GM10248 (cell line): ENCODE measurements at regions not wholly inside any gene's neighbourhood (a gene's known extent, or its start where the extent isn't known, plus 50 kb on each side); places are given as distances from the start of the nearest gene placed in this dataset.

ENCODE experiments used
- CTCF ChIA-PET: fragments of 300-600 bp; sonication (Branson Sonifier 250); formaldehyde crosslinking; extraction: SDS; loops from one replicate; lab custom pipeline; 2021; ENCODE audit warnings: antibody characterized with exemption; lab: Yijun Ruan, JAX
- POLR2A ChIA-PET: fragments of 350-650 bp; sonication (Branson Sonifier 250); formaldehyde crosslinking; extraction: SDS; loops from one replicate; lab custom pipeline; 2020; ENCODE audit warnings: antibody characterized with exemption; lab: Yijun Ruan, JAX
- DNase-seq: peaks from one replicate; pipeline ENCODE4 v3.0.0; 2012; ENCODE audit errors: extremely low spot score
- CTCF ChIP-seq: IDR thresholded peaks from 2 replicates; pipeline ENCODE4 v1.5.1; 2012; ENCODE audit warnings: mild to moderate bottlenecking, low read depth; ENCODE audit errors: extremely low read depth, missing control alignments, control extremely low read depth

- no peak for TF ChIP-seq CTCF
- POLR2A ChIA-PET = no interaction called here
- CTCF ChIA-PET = interaction anchor here (1.7 kb wide), 1 partner anchor 47 kb away, joined by 4 read pairs; no protein-coding TSS in a partner anchor
- DNase-seq = no peak
Observed at GRCh38 chr10:130401860-130402765, 265.9 kb downstream of the GLRX3 start.

- ChIA-PET POLR2A (no interaction called here), CTCF (interaction anchor here (1.7 kb wide), 1 partner anchor 48 kb away, joined by 4 read pairs; no protein-coding TSS in a partner anchor)
- no peak for DNase-seq
- no peak for TF ChIP-seq CTCF
Observed at GRCh38 chr10:130403153-130404075, 267.2 kb downstream of the GLRX3 start.

- ChIA-PET POLR2A (no interaction called here), CTCF (no interaction called here)
- no peak for TF ChIP-seq CTCF
- DNase-seq = no peak
Observed at GRCh38 chr10:130404476-130405055, 268.4 kb downstream of the GLRX3 start.

- no peak for DNase-seq
- ChIA-PET CTCF (no interaction called here), POLR2A (no interaction called here)
- no peak for TF ChIP-seq CTCF
Observed at GRCh38 chr10:130407052-130407451, 270.9 kb downstream of the GLRX3 start.

- POLR2A ChIA-PET = no interaction called here
- DNase-seq = no peak
- TF ChIP-seq CTCF = no peak
- CTCF ChIA-PET = no interaction called here
Observed at GRCh38 chr10:130409331-130409730, 273.1 kb downstream of the GLRX3 start.

GRCh38 chr10:130409931-130410330 is 273.7 kb downstream of the GLRX3 start:
- POLR2A ChIA-PET = no interaction called here
- no peak for TF ChIP-seq CTCF
- CTCF ChIA-PET = no interaction called here
- DNase-seq = no peak
